ENCODE measurements at regions not wholly inside any gene's neighbourhood (a gene's known extent, or its start where the extent isn't known, plus 50 kb on each side); places are given as distances from the start of the nearest gene placed in this dataset.

GRCh38 chr3:102699104-102699818, 264.4 kb downstream of the ZPLD1 start:
- intact Hi-C loops (cut with DNase I): no loop called here
- Histone ChIP-seq H3K4me1 (no peaks in the 10 kb centered on the region), H3K4me3 (no peak overlapping the region), H3K27me3 (no peaks in the 10 kb centered on the region), H3K27ac (no peak overlapping the region), H3K9me3 (no peaks in the 10 kb centered on the region), H3K36me3 (no peaks in the 10 kb centered on the region)
- 72 to 79% methylated on average over 5 of the region's 5 CpGs for WGBS, 2 donors
- TF ChIP-seq EP300 (IDR thresholded peaks at IDR 0.05): no peak
- TF ChIP-seq CTCF (IDR thresholded peaks at IDR 0.05): no peak
- TF ChIP-seq POLR2AphosphoS5 (IDR thresholded peaks at IDR 0.05): no peak
- no peak for TF ChIP-seq POLR2A (IDR thresholded peaks at IDR 0.05)
- no peak for DNase-seq

GRCh38 chr3:102699819-102700140, 265.0 kb downstream of the ZPLD1 start:
- TF ChIP-seq POLR2AphosphoS5 (IDR thresholded peaks at IDR 0.05): no peak
- no peak for TF ChIP-seq CTCF (IDR thresholded peaks at IDR 0.05)
- no peak for TF ChIP-seq POLR2A (IDR thresholded peaks at IDR 0.05)
- TF ChIP-seq EP300 (IDR thresholded peaks at IDR 0.05): no peak
- no peaks in the 10 kb centered on the region for H3K36me3 ChIP-seq
- no peak overlapping the region for H3K4me3 ChIP-seq
- no peaks in the 10 kb centered on the region for H3K27me3 ChIP-seq
- no peak overlapping the region for H3K27ac ChIP-seq
- 89% methylated on average over 1 of the region's 1 CpG for WGBS, 2 donors
- intact Hi-C loops (cut with DNase I): no loop called here
- no peak for DNase-seq
- H3K9me3 ChIP-seq: no peaks in the 10 kb centered on the region
- H3K4me1 ChIP-seq: no peaks in the 10 kb centered on the region

GRCh38 chr3:102712896-102713295, 278.1 kb downstream of the ZPLD1 start:
- no peak for TF ChIP-seq CTCF (IDR thresholded peaks at IDR 0.05)
- no peak for TF ChIP-seq EP300 (IDR thresholded peaks at IDR 0.05)
- TF ChIP-seq POLR2A (IDR thresholded peaks at IDR 0.05): no peak
- no peak for TF ChIP-seq POLR2AphosphoS5 (IDR thresholded peaks at IDR 0.05)
- Histone ChIP-seq H3K4me3 (no peak overlapping the region), H3K36me3 (no peaks in the 10 kb centered on the region), H3K27me3 (no peaks in the 10 kb centered on the region), H3K4me1 (no peaks in the 10 kb centered on the region), H3K27ac (no peak overlapping the region), H3K9me3 (no peaks in the 10 kb centered on the region)
- no peak for DNase-seq
- WGBS, 2 donors: 69 to 77% methylated on average over 5 of the region's 5 CpGs
- intact Hi-C loops (cut with DNase I): no loop called here

DNA sequence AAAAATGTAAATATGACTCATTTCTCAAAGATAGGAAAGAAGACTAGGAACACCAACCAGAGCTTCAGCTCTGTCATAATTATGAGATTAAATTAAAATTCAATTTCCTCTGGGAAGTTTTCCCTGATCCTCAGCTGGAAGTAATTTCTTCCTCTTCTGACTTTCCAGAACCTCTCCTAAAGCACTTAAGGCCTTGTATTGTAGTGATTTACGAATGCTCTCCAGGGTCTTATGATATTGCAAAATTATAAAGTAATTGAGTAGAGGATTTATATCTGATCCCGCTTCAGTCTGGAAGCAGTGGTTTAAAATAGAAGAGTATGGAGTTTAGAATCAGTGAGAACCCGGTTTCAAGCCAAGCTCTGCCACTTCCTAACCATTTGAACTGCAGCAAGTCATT, 279.8 kb downstream of the ZPLD1 start:
- Histone ChIP-seq H3K4me3 (no peak overlapping the region), H3K4me1 (no peaks in the 10 kb centered on the region), H3K27ac (no peak overlapping the region), H3K36me3 (no peaks in the 10 kb centered on the region), H3K9me3 (no peaks in the 10 kb centered on the region), H3K27me3 (no peaks in the 10 kb centered on the region)
- no peak for TF ChIP-seq POLR2AphosphoS5 (IDR thresholded peaks at IDR 0.05)
- no peak for TF ChIP-seq EP300 (IDR thresholded peaks at IDR 0.05)
- no peak for TF ChIP-seq CTCF (IDR thresholded peaks at IDR 0.05)
- no peak for TF ChIP-seq POLR2A (IDR thresholded peaks at IDR 0.05)
- intact Hi-C loops (cut with DNase I): no loop called here
- no peak for DNase-seq
- 77 to 79% methylated on average over 3 of the region's 3 CpGs for WGBS, 2 donors

Measured in sigmoid colon (tissue), 6 donors.